B cell (primary cell): ENCODE measurements at regions not wholly inside any gene's neighbourhood (a gene's known extent, or its start where the extent isn't known, plus 50 kb on each side); places are given as distances from the start of the nearest gene placed in this dataset.
"Not testable (repeated sequence)": the region's sequence is repeated elsewhere in the genome, so short reads cannot be mapped to it uniquely, and the experiment has no call there.

Experiments
- EZH2 ChIP-seq: IDR thresholded peaks from 2 replicates; pipeline ENCODE4 v1.6.1; 2012; ENCODE audit warnings: borderline replicate concordance, low read depth, mild to moderate bottlenecking, moderate library complexity, low read length; ENCODE audit not compliant: insufficient read depth, poor library complexity, severe bottlenecking
- TF ChIP-seq, protein P1 (sequence below): fragments of 200-600 bp; IDR thresholded peaks from one replicate; pipeline ENCODE4 v1.8.0; 2022; ENCODE audit warnings: antibody characterized with exemption, mild to moderate bottlenecking

DNA sequence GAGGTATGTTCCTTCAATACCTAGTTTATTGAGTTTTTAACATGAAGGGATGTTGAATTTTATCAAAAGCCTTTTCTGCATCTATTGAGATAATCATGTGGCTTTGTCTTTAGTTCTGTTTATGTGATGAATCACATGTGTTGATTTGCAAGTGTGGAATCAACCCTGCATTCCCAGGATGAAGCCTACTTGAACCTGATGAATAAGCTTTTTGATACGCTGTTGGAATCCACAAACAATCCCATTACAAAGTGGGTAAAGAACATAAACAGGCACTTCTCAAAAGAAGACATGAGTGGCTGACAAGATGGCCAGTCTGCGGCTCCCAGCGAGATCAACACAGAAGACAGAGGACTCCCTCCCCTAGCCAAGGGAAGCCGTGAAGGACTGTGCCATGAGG, 156.0 kb downstream of the SPATA18 start:
- TF ChIP-seq EZH2 = not testable (repeated sequence)
- TF ChIP-seq, protein P1, sequence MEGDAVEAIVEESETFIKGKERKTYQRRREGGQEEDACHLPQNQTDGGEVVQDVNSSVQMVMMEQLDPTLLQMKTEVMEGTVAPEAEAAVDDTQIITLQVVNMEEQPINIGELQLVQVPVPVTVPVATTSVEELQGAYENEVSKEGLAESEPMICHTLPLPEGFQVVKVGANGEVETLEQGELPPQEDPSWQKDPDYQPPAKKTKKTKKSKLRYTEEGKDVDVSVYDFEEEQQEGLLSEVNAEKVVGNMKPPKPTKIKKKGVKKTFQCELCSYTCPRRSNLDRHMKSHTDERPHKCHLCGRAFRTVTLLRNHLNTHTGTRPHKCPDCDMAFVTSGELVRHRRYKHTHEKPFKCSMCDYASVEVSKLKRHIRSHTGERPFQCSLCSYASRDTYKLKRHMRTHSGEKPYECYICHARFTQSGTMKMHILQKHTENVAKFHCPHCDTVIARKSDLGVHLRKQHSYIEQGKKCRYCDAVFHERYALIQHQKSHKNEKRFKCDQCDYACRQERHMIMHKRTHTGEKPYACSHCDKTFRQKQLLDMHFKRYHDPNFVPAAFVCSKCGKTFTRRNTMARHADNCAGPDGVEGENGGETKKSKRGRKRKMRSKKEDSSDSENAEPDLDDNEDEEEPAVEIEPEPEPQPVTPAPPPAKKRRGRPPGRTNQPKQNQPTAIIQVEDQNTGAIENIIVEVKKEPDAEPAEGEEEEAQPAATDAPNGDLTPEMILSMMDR = not testable (repeated sequence)
